Daoy (cell line): ENCODE measurements at regions not wholly inside any gene's neighbourhood (a gene's known extent, or its start where the extent isn't known, plus 50 kb on each side); places are given as distances from the start of the nearest gene placed in this dataset.

Experiments
- DNase-seq: peaks from one replicate; pipeline ENCODE4 v3.0.0-alpha.2; 2015; ENCODE audit warnings: low read depth

GRCh38 chr13:21757763-21758162, 86.9 kb downstream of the FGF9 start:
- DNase-seq = no peak

GRCh38 chr13:21758441-21758840, 87.6 kb downstream of the FGF9 start:
- DNase-seq = no peak

GRCh38 chr13:21759463-21759862, 88.6 kb downstream of the FGF9 start:
- no peak for DNase-seq

- DNase-seq = no peak
These were observed 89.0 kb downstream of the FGF9 start for GRCh38 chr13:21759911-21760310.

GRCh38 chr13:21761770-21762169, 90.9 kb downstream of the FGF9 start:
- no peak for DNase-seq

GRCh38 chr13:21762512-21762911, 91.6 kb downstream of the FGF9 start:
- DNase-seq = no peak

- peak; percentile 2 for DNase-seq
These were observed 96.2 kb downstream of the FGF9 start for GRCh38 chr13:21767032-21767431.

GRCh38 chr13:21771075-21771474, 100.2 kb downstream of the FGF9 start:
- DNase-seq = no peak

GRCh38 chr13:21777166-21777565, 106.3 kb downstream of the FGF9 start:
- DNase-seq = no peak

GRCh38 chr13:21777813-21778212, 106.9 kb downstream of the FGF9 start:
- DNase-seq = no peak

- no peak for DNase-seq
These were observed 111.9 kb downstream of the FGF9 start for GRCh38 chr13:21782736-21783135.

GRCh38 chr13:21785990-21786389, 115.1 kb downstream of the FGF9 start:
- DNase-seq = no peak

GRCh38 chr13:21796066-21796465, 125.2 kb downstream of the FGF9 start:
- no peak for DNase-seq

GRCh38 chr13:21796775-21797514, 126.1 kb downstream of the FGF9 start:
- DNase-seq = no peak

GRCh38 chr13:21797736-21798135, 126.9 kb downstream of the FGF9 start:
- no peak for DNase-seq

GRCh38 chr13:21798181-21798580, 127.3 kb downstream of the FGF9 start:
- no peak for DNase-seq

GRCh38 chr13:21799671-21800070, 128.8 kb downstream of the FGF9 start:
- DNase-seq = no peak

- DNase-seq = peak; percentile 14
These were observed 130.2 kb downstream of the FGF9 start for GRCh38 chr13:21800837-21801616.

- no peak for DNase-seq
These were observed 134.9 kb downstream of the FGF9 start for GRCh38 chr13:21805733-21806132.

- peak; percentile 81 for DNase-seq
These were observed 141.3 kb downstream of the FGF9 start for GRCh38 chr13:21812192-21812626.

- DNase-seq = no peak
These were observed 142.2 kb downstream of the FGF9 start for GRCh38 chr13:21813110-21813509.

GRCh38 chr13:21813844-21814243, 143.0 kb downstream of the FGF9 start:
- DNase-seq = no peak

GRCh38 chr13:21814604-21815003, 143.7 kb downstream of the FGF9 start:
- DNase-seq = no peak
